PC-3 (cell line): ENCODE measurements at regions not wholly inside any gene's neighbourhood (a gene's known extent, or its start where the extent isn't known, plus 50 kb on each side); places are given as distances from the start of the nearest gene placed in this dataset.

Experiments used
- CTCF ChIP-seq: fragments of 300-600 bp; sonication (generic); conservative IDR thresholded peaks from 2 replicates; pipeline ENCODE4 v1.5.1; 2017; ENCODE audit warnings: antibody characterized with exemption, low read depth, mild to moderate bottlenecking, low read length
- EZH2phosphoT487 ChIP-seq: fragments of 300-600 bp; sonication (generic); IDR thresholded peaks from 2 replicates; pipeline ENCODE4 v1.6.1; 2018; ENCODE audit warnings: mild to moderate bottlenecking, antibody characterized with exemption, low read length, borderline replicate concordance

- no peak for TF ChIP-seq EZH2phosphoT487
- TF ChIP-seq CTCF, result no peak
Measured at GRCh38 chr6:87763276-87763675, 61.2 kb upstream of the AKIRIN2 start.
